H1 (cell line): ENCODE measurements at regions not wholly inside any gene's neighbourhood (a gene's known extent, or its start where the extent isn't known, plus 50 kb on each side); places are given as distances from the start of the nearest gene placed in this dataset.

Experiments used
- CTCF ChIA-PET: fragments of 300-600 bp; sonication (Branson Sonifier 250); formaldehyde crosslinking; loops from one replicate; lab custom pipeline; 2021; ENCODE audit not compliant: partially characterized antibody; lab: Charles Lee
- POLR2A ChIA-PET: fragments of 300-600 bp; sonication (Branson Sonifier 250); formaldehyde crosslinking; loops from one replicate; lab custom pipeline; 2021; ENCODE audit warnings: inconsistent platforms; ENCODE audit not compliant: partially characterized antibody; lab: Charles Lee
- DNase-seq, 2 experiments: peaks; one replicate each; pipeline versions ENCODE4 v3.0.0 to v3.0.0-alpha.2; 2010 to 2022; ENCODE audit warnings: low spot score in 2 of 2, low read depth in 1 of 2, mixed read lengths in 1 of 2
- FAIRE-seq: peaks from 2 replicates; lab custom pipeline; 2011; peaks lifted over from hg19 to GRCh38; lab: Jason Lieb, UNC
- H2AFZ ChIP-seq: 2 replicates; pipeline ENCODE4 v1.8.1; 2012; ENCODE audit warnings: low read length, inconsistent platforms
- H2AK5ac ChIP-seq: 2 replicates; pipeline ENCODE4 v1.6.1; 2013; ENCODE audit warnings: low read depth, low read length
- H2BK120ac ChIP-seq: replicated peaks from 2 replicates; pipeline ENCODE3; 2013; ENCODE audit warnings: low read depth, low read length, inconsistent platforms
- H2BK12ac ChIP-seq: 2 replicates; pipeline ENCODE4 v1.6.1; 2013; ENCODE audit warnings: low read depth, low read length
- H2BK15ac ChIP-seq: 2 replicates; pipeline ENCODE4 v1.6.1; 2013; ENCODE audit warnings: low read length
- H2BK20ac ChIP-seq: 2 replicates; pipeline ENCODE4 v1.6.1; 2013; ENCODE audit warnings: low read length
- H2BK5ac ChIP-seq: 2 replicates; pipeline ENCODE4 v1.6.1; 2013; ENCODE audit warnings: low read depth, low read length
- H3K14ac ChIP-seq: 2 replicates; pipeline ENCODE4 v1.6.1; 2013; ENCODE audit warnings: inconsistent platforms; ENCODE audit not compliant: insufficient read length
- H3K18ac ChIP-seq: 2 replicates; pipeline ENCODE4 v1.6.1; 2013; ENCODE audit warnings: low read length; ENCODE audit errors: extremely low read depth
- H3K23ac ChIP-seq: 2 replicates; pipeline ENCODE4 v1.6.1; 2013; ENCODE audit warnings: inconsistent platforms; ENCODE audit not compliant: insufficient read length
- H3K23me2 ChIP-seq: 2 replicates; pipeline ENCODE4 v1.6.1; 2013; ENCODE audit warnings: low read depth, low read length
- H3K27ac ChIP-seq: 2 replicates; pipeline ENCODE4 v1.6.1; 2011; ENCODE audit warnings: low read depth, low read length, inconsistent platforms
- H3K27me3 ChIP-seq, 4 experiments: replicated peaks in 1 of 4; 1 replicate in 1 of 4; 2 replicates in 3 of 4; pipeline versions ENCODE4 v1.6.1 to v1.8.1; 2011 to 2013; ENCODE audit warnings: low read length in 3 of 4, mild to moderate bottlenecking in 3 of 4, inconsistent platforms in 2 of 4, mixed read lengths in 2 of 4, moderate library complexity in 1 of 4; ENCODE audit not compliant: control insufficient read depth in 3 of 4, insufficient read depth in 3 of 4; ENCODE audit errors: extremely low read depth in 1 of 4
- H3K36me3 ChIP-seq, 4 experiments: 2 replicates each; pipeline versions ENCODE4 v1.6.1 to v1.8.1; 2011 to 2013; ENCODE audit warnings: mild to moderate bottlenecking in 4 of 4, low read length in 3 of 4, moderate library complexity in 2 of 4, control low read depth in 1 of 4, inconsistent platforms in 1 of 4; ENCODE audit not compliant: insufficient read depth in 4 of 4, control insufficient read depth in 2 of 4
- H3K4ac ChIP-seq: replicated peaks from 2 replicates; pipeline ENCODE3; 2013; ENCODE audit warnings: low read length, low read depth, mixed read lengths, inconsistent platforms; ENCODE audit not compliant: insufficient read length
- H3K4me1 ChIP-seq, 4 experiments: replicated peaks in 1 of 4; 1 replicate in 1 of 4; 2 replicates in 3 of 4; pipeline versions ENCODE4 v1.6.1 to v1.8.1; 2011 to 2013; ENCODE audit warnings: low read length in 3 of 4, inconsistent platforms in 2 of 4, mixed read lengths in 1 of 4; ENCODE audit not compliant: insufficient read depth in 4 of 4, control insufficient read depth in 3 of 4
- H3K4me2 ChIP-seq, 2 experiments: 2 replicates each; pipeline versions ENCODE4 v1.6.1 to v1.8.1; 2011 to 2013; ENCODE audit warnings: low read depth in 2 of 2, low read length in 2 of 2, control low read depth in 1 of 2, inconsistent platforms in 1 of 2, mild to moderate bottlenecking in 1 of 2; ENCODE audit not compliant: insufficient read depth in 1 of 2
- H3K4me3 ChIP-seq, 4 experiments: fragments of 200-600, 300-600 bp in 1 of 4; sonication (generic), shearing (Covaris generic), sonication (Bioruptor Twin) in 1 of 4; 2 replicates each; pipeline versions ENCODE4 v1.5.1 to v1.8.1; 2011 to 2016; ENCODE audit warnings: low read length in 4 of 4, low read depth in 3 of 4, control low read depth in 2 of 4, inconsistent platforms in 2 of 4, mild to moderate bottlenecking in 2 of 4, mixed read lengths in 1 of 4, moderate library complexity in 1 of 4; ENCODE audit not compliant: insufficient read depth in 2 of 4; ENCODE audit errors: extremely low read depth in 1 of 4
- H3K56ac ChIP-seq: replicated peaks from 2 replicates; pipeline ENCODE3; 2013; ENCODE audit warnings: low read depth, mild to moderate bottlenecking, mixed read lengths, low read length, inconsistent platforms; ENCODE audit not compliant: insufficient read length
- H3K79me1 ChIP-seq: 2 replicates; pipeline ENCODE4 v1.6.1; 2013; ENCODE audit warnings: low read depth, low read length, control low read depth
- H3K79me2 ChIP-seq, 2 experiments: 2 replicates each; pipeline versions ENCODE4 v1.6.1 to v1.8.1; 2012 to 2013; ENCODE audit warnings: low read length in 2 of 2, mild to moderate bottlenecking in 2 of 2, inconsistent platforms in 1 of 2; ENCODE audit not compliant: insufficient read depth in 2 of 2, control insufficient read depth in 1 of 2
- H3K9ac ChIP-seq, 4 experiments: replicated peaks in 1 of 4; 1 replicate in 1 of 4; 2 replicates in 3 of 4; pipeline versions ENCODE4 v1.6.1 to v1.8.1; 2011 to 2013; ENCODE audit warnings: low read depth in 3 of 4, low read length in 3 of 4, control low read depth in 2 of 4, mild to moderate bottlenecking in 2 of 4, moderate library complexity in 2 of 4, inconsistent platforms in 1 of 4; ENCODE audit errors: extremely low read depth in 1 of 4
- H3K9me3 ChIP-seq, 2 experiments: 2 replicates each; pipeline versions ENCODE4 v1.6.1 to v1.8.1; 2012 to 2013; ENCODE audit warnings: mild to moderate bottlenecking in 2 of 2, moderate library complexity in 2 of 2, control low read depth in 1 of 2, inconsistent platforms in 1 of 2, low read depth in 1 of 2, low read length in 1 of 2, mixed read lengths in 1 of 2; ENCODE audit not compliant: insufficient read depth in 2 of 2
- H4K20me1 ChIP-seq, 2 experiments: replicated peaks in 1 of 2; 2 replicates each; pipeline versions ENCODE3 to v1.8.1; 2011 to 2013; ENCODE audit warnings: inconsistent platforms in 2 of 2, low read length in 2 of 2, mild to moderate bottlenecking in 1 of 2; ENCODE audit not compliant: insufficient read depth in 2 of 2, control insufficient read depth in 1 of 2
- H4K5ac ChIP-seq: 2 replicates; pipeline ENCODE4 v1.6.1; 2013; ENCODE audit warnings: low read length, low read depth, mixed read lengths, inconsistent platforms; ENCODE audit not compliant: insufficient read length
- H4K8ac ChIP-seq: 2 replicates; pipeline ENCODE4 v1.8.0; 2013; ENCODE audit warnings: mild to moderate bottlenecking, moderate library complexity, low read length, inconsistent platforms; ENCODE audit not compliant: insufficient read depth; ENCODE audit errors: extremely low read depth
- H4K91ac ChIP-seq: replicated peaks from 2 replicates; pipeline ENCODE3; 2013; ENCODE audit warnings: low read length, mixed read lengths, inconsistent platforms; ENCODE audit not compliant: insufficient read length
- ATF3 ChIP-seq: IDR thresholded peaks from 2 replicates; pipeline ENCODE4 v1.6.1; 2011; ENCODE audit warnings: low read depth, mild to moderate bottlenecking, low read length; ENCODE audit not compliant: insufficient read depth
- CBX5 ChIP-seq: fragments of 300-800, 300-1000 bp; sonication (generic); IDR thresholded peaks from 2 replicates; pipeline ENCODE4 v1.7.1; 2016; ENCODE audit warnings: antibody characterized with exemption, low read length, low read depth
- CHD1 ChIP-seq: IDR thresholded peaks from 2 replicates; pipeline ENCODE4 v1.6.1; 2012; ENCODE audit warnings: low read depth, low read length, improper control_type of control experiment
- CHD2 ChIP-seq: IDR thresholded peaks from 2 replicates; pipeline ENCODE4 v1.6.1; 2012; ENCODE audit warnings: low read length, improper control_type of control experiment
- EP300 ChIP-seq, 2 experiments: IDR thresholded peaks; 1 replicate in 1 of 2; 2 replicates in 1 of 2; pipeline ENCODE4 v1.6.1; 2011 to 2012; ENCODE audit warnings: low read depth in 2 of 2, low read length in 2 of 2, mild to moderate bottlenecking in 2 of 2, borderline replicate concordance in 1 of 2, inconsistent platforms in 1 of 2, moderate library complexity in 1 of 2
- GABPA ChIP-seq: IDR thresholded peaks from 2 replicates; pipeline ENCODE4 v1.6.1; 2011; ENCODE audit warnings: mild to moderate bottlenecking, low read length, moderate library complexity, borderline replicate concordance; ENCODE audit not compliant: insufficient read depth
- HDAC6 ChIP-seq: IDR thresholded peaks from one replicate; pipeline ENCODE4 v1.7.1; 2012; ENCODE audit warnings: low read depth, mild to moderate bottlenecking, inconsistent platforms, low read length, moderate library complexity
- KDM1A ChIP-seq: fragments of 200-600, 300-600 bp; sonication (generic); IDR thresholded peaks from 2 replicates; pipeline ENCODE4 v1.7.1; 2016; ENCODE audit warnings: mild to moderate bottlenecking, low read length, borderline replicate concordance
- KDM5A ChIP-seq: fragments of 200-600 bp; IDR thresholded peaks from 2 replicates; pipeline ENCODE4 v1.7.1; 2012; ENCODE audit warnings: mild to moderate bottlenecking, low read length, inconsistent platforms, mixed read lengths
- NANOG ChIP-seq: IDR thresholded peaks from 2 replicates; pipeline ENCODE4 v1.6.1; 2011; ENCODE audit warnings: low read length, low read depth, mild to moderate bottlenecking, inconsistent platforms; ENCODE audit not compliant: insufficient read depth, poor library complexity, severe bottlenecking
- POLR2A ChIP-seq, 2 experiments: IDR thresholded peaks; 1 replicate in 1 of 2; 2 replicates in 1 of 2; pipeline ENCODE4 v1.6.1; 2011; ENCODE audit warnings: low read depth in 2 of 2, low read length in 2 of 2, mild to moderate bottlenecking in 2 of 2; ENCODE audit errors: control extremely low read depth in 1 of 2
- POU5F1 ChIP-seq: IDR thresholded peaks from 2 replicates; pipeline ENCODE4 v1.6.1; 2011; ENCODE audit warnings: low read depth, mild to moderate bottlenecking, low read length, moderate library complexity
- SIX5 ChIP-seq: IDR thresholded peaks from 2 replicates; pipeline ENCODE4 v1.6.1; 2011; ENCODE audit warnings: mild to moderate bottlenecking, low read depth, low read length
- SRF ChIP-seq: IDR thresholded peaks from 2 replicates; pipeline ENCODE4 v1.6.1; 2011; ENCODE audit warnings: mild to moderate bottlenecking, low read depth, low read length, moderate library complexity
- SUZ12 ChIP-seq: fragments of 200-600 bp; sonication (generic); IDR thresholded peaks from 2 replicates; pipeline ENCODE4 v1.6.1; 2012; ENCODE audit warnings: mild to moderate bottlenecking, inconsistent platforms, low read length, moderate library complexity, mixed read lengths
- TCF12 ChIP-seq: IDR thresholded peaks from 2 replicates; pipeline ENCODE4 v1.6.1; 2011; ENCODE audit warnings: low read depth, mild to moderate bottlenecking, low read length
- TEAD4 ChIP-seq: IDR thresholded peaks from 2 replicates; pipeline ENCODE4 v1.6.1; 2012; ENCODE audit warnings: low read depth, low read length, inconsistent platforms, mixed read lengths

GRCh38 chr20:51228763-51229162 lies 205.9 kb upstream of the KCNG1 start:
- Histone ChIP-seq H3K56ac (no peak overlapping the region), H2BK12ac (no peak overlapping the region), H2AFZ (no peak overlapping the region), H3K4ac (no peak overlapping the region), H3K23ac (no peak overlapping the region), H3K4me3 (no peak overlapping the region), H3K4me1 (no peaks in the 10 kb centered on the region), H3K27ac (no peak overlapping the region), H3K4me2 (no peak overlapping the region), H3K79me1 (no peaks in the 10 kb centered on the region), H3K79me2 (no peaks in the 10 kb centered on the region), H3K9ac (no peak overlapping the region), H3K36me3 (no peaks in the 10 kb centered on the region), H2BK15ac (no peak overlapping the region), H3K18ac (no peak overlapping the region), H2BK20ac (no peak overlapping the region), H4K20me1 (no peaks in the 10 kb centered on the region), H3K27me3 (no peaks in the 10 kb centered on the region), H2BK120ac (no peak overlapping the region), H2BK5ac (no peak overlapping the region), H4K91ac (no peak overlapping the region), H4K8ac (no peak overlapping the region), H3K23me2 (no peaks in the 10 kb centered on the region), H4K5ac (no peak overlapping the region), H3K9me3 (0 out of 4 replicates have a peak, but pooled peaks cover 0 to 3% of the 10 kb centered on the region in 2 experiments), H3K14ac (no peak overlapping the region), H2AK5ac (no peak overlapping the region)
- CTCF ChIA-PET: no interaction called here
- DNase-seq: no peak
- TF ChIP-seq HDAC6 (no peak), TCF12 (no peak), GABPA (no peak), KDM5A (no peak), CHD2 (no peak), SUZ12 (no peak), POLR2A (IDR thresholded peaks at IDR 0.05; ENCODE audit: control extremely low read depth in 1 of 2, low read depth in 2 of 2, low read length in 2 of 2) (no peak), ATF3 (no peak), NANOG (no peak), KDM1A (no peak), SIX5 (no peak), POU5F1 (no peak), EP300 (IDR thresholded peaks at IDR 0.05; ENCODE audit: borderline replicate concordance in 1 of 2, low read depth in 2 of 2, low read length in 2 of 2) (no peak), CBX5 (no peak), TEAD4 (no peak), SRF (no peak), CHD1 (no peak)
- no peak for FAIRE-seq
- POLR2A ChIA-PET: no interaction called here
